ENCODE measurements at regions not wholly inside any gene's neighbourhood (a gene's known extent, or its start where the extent isn't known, plus 50 kb on each side); places are given as distances from the start of the nearest gene placed in this dataset.
"Not testable (repeated sequence)": the region's sequence is repeated elsewhere in the genome, so short reads cannot be mapped to it uniquely, and the experiment has no call there.

DNA sequence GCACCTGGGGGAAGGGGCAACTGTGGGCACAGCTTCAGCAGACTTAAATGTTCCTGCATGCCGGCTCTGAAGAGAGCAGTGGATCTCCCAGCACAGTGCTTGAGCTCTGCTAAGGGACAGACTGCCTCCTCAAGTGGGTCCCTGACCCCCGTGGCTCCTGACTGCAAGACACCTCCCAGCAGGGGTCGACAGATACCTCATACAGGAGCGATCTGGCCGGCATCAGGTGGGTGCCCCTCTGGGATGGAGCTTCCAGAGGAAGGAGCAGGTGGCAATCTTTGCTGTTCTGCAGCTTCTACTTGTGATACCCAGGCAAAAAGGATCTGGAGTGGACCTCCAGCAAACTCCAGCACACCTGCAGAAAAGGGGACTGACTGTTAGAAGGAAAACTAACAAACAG lies 871.5 kb downstream of the DIAPH3 start:
- TF ChIP-seq, protein P1, sequence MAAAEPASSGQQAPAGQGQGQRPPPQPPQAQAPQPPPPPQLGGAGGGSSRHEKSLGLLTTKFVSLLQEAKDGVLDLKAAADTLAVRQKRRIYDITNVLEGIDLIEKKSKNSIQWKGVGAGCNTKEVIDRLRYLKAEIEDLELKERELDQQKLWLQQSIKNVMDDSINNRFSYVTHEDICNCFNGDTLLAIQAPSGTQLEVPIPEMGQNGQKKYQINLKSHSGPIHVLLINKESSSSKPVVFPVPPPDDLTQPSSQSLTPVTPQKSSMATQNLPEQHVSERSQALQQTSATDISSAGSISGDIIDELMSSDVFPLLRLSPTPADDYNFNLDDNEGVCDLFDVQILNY (CRISPR knock-in tag; IDR thresholded peaks at IDR 0.05), result not testable (repeated sequence)
- TF ChIP-seq SOX15 (CRISPR knock-in tag; IDR thresholded peaks at IDR 0.05); TCF7 (CRISPR knock-in tag; IDR thresholded peaks at IDR 0.05; ENCODE audit: low read depth); JUN (CRISPR knock-in tag; IDR thresholded peaks at IDR 0.05); ZNF232 (CRISPR knock-in tag; IDR thresholded peaks at IDR 0.05); GABPB1 (CRISPR knock-in tag; IDR thresholded peaks at IDR 0.05): not testable (repeated sequence)
- TF ChIP-seq, protein P2, sequence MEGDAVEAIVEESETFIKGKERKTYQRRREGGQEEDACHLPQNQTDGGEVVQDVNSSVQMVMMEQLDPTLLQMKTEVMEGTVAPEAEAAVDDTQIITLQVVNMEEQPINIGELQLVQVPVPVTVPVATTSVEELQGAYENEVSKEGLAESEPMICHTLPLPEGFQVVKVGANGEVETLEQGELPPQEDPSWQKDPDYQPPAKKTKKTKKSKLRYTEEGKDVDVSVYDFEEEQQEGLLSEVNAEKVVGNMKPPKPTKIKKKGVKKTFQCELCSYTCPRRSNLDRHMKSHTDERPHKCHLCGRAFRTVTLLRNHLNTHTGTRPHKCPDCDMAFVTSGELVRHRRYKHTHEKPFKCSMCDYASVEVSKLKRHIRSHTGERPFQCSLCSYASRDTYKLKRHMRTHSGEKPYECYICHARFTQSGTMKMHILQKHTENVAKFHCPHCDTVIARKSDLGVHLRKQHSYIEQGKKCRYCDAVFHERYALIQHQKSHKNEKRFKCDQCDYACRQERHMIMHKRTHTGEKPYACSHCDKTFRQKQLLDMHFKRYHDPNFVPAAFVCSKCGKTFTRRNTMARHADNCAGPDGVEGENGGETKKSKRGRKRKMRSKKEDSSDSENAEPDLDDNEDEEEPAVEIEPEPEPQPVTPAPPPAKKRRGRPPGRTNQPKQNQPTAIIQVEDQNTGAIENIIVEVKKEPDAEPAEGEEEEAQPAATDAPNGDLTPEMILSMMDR (IDR thresholded peaks at IDR 0.05), result not testable (repeated sequence)
- TF ChIP-seq, protein P3, sequence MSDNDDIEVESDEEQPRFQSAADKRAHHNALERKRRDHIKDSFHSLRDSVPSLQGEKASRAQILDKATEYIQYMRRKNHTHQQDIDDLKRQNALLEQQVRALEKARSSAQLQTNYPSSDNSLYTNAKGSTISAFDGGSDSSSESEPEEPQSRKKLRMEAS (CRISPR knock-in tag; IDR thresholded peaks at IDR 0.05), result not testable (repeated sequence)
- TF ChIP-seq, protein P4, sequence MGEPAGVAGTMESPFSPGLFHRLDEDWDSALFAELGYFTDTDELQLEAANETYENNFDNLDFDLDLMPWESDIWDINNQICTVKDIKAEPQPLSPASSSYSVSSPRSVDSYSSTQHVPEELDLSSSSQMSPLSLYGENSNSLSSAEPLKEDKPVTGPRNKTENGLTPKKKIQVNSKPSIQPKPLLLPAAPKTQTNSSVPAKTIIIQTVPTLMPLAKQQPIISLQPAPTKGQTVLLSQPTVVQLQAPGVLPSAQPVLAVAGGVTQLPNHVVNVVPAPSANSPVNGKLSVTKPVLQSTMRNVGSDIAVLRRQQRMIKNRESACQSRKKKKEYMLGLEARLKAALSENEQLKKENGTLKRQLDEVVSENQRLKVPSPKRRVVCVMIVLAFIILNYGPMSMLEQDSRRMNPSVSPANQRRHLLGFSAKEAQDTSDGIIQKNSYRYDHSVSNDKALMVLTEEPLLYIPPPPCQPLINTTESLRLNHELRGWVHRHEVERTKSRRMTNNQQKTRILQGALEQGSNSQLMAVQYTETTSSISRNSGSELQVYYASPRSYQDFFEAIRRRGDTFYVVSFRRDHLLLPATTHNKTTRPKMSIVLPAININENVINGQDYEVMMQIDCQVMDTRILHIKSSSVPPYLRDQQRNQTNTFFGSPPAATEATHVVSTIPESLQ (CRISPR knock-in tag; IDR thresholded peaks at IDR 0.05), result not testable (repeated sequence)

Measured in WTC11 (cell line).